NB4 (cell line): ENCODE measurements at regions not wholly inside any gene's neighbourhood (a gene's known extent, or its start where the extent isn't known, plus 50 kb on each side); places are given as distances from the start of the nearest gene placed in this dataset.

Experiments used
- DNase-seq: peaks from one replicate; pipeline ENCODE4 v3.0.0; 2010; ENCODE audit warnings: low read depth
- H3K4me3 ChIP-seq: one replicate; pipeline ENCODE4 v1.5.1; 2011; ENCODE audit warnings: mild to moderate bottlenecking, low read depth, low read length, moderate library complexity
- MYC ChIP-seq: IDR thresholded peaks from 2 replicates; pipeline ENCODE4 v1.6.1; 2011; ENCODE audit warnings: low read depth, low read length
- POLR2A ChIP-seq: IDR thresholded peaks from 2 replicates; pipeline ENCODE4 v1.6.1; 2011; ENCODE audit warnings: mild to moderate bottlenecking; ENCODE audit not compliant: insufficient read length; ENCODE audit errors: extremely low read depth
- TF ChIP-seq, protein P1 (sequence below): IDR thresholded peaks from one replicate; pipeline ENCODE4 v1.5.1; 2012; ENCODE audit warnings: low read depth, low read length
- TF ChIP-seq, protein P2 (sequence below): IDR thresholded peaks from 2 replicates; pipeline ENCODE4 v1.6.1; 2011; ENCODE audit warnings: low read depth, low read length

DNA sequence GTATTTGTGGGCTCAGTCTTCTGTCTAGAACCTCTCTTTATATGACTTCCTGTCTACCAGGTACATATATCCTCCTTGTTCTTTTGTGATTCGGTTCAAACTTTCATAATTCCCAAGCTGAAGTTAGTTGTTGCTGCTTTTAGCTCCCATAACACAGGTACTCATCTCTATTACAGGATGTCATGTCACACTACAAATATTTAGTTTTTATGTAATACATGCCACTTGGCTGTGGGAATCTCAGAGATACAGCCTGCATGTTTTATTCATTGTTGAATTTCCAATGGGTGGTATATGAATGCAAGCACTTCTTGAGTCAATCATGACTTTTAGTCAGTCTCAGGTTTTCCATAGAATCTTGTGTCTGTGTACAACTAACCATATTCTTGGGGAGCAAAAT, 122.7 kb downstream of the SINHCAF start:
- TF ChIP-seq POLR2A (no peak), MYC (no peak)
- TF ChIP-seq, protein P1, sequence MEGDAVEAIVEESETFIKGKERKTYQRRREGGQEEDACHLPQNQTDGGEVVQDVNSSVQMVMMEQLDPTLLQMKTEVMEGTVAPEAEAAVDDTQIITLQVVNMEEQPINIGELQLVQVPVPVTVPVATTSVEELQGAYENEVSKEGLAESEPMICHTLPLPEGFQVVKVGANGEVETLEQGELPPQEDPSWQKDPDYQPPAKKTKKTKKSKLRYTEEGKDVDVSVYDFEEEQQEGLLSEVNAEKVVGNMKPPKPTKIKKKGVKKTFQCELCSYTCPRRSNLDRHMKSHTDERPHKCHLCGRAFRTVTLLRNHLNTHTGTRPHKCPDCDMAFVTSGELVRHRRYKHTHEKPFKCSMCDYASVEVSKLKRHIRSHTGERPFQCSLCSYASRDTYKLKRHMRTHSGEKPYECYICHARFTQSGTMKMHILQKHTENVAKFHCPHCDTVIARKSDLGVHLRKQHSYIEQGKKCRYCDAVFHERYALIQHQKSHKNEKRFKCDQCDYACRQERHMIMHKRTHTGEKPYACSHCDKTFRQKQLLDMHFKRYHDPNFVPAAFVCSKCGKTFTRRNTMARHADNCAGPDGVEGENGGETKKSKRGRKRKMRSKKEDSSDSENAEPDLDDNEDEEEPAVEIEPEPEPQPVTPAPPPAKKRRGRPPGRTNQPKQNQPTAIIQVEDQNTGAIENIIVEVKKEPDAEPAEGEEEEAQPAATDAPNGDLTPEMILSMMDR, result no peak
- TF ChIP-seq, protein P2, sequence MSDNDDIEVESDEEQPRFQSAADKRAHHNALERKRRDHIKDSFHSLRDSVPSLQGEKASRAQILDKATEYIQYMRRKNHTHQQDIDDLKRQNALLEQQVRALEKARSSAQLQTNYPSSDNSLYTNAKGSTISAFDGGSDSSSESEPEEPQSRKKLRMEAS, result no peak
- no peak for DNase-seq
- no peak overlapping the region for H3K4me3 ChIP-seq

DNA sequence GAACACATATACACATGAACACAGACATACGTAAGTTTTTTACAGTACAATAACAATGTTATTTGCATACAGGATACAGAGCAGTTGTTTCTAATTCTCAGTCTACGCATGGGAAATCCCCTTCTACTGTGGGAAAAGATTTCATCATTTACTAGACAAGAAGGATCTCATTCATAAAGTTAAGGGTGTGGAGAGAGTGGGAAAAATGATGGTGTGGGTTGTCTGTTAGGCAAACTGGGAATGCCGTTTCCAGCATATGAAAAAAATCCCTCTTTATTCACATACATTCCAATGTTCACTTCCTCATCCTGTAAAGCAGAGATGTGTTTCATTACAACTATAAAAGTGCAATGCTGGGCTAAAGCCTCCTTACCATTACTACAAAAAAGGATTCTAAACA, 120.9 kb downstream of the SINHCAF start:
- no peak for DNase-seq
- TF ChIP-seq, protein P2, result no peak
- TF ChIP-seq, protein P1, result no peak
- TF ChIP-seq MYC, result no peak
- no peak for TF ChIP-seq POLR2A
- no peak overlapping the region for H3K4me3 ChIP-seq

DNA sequence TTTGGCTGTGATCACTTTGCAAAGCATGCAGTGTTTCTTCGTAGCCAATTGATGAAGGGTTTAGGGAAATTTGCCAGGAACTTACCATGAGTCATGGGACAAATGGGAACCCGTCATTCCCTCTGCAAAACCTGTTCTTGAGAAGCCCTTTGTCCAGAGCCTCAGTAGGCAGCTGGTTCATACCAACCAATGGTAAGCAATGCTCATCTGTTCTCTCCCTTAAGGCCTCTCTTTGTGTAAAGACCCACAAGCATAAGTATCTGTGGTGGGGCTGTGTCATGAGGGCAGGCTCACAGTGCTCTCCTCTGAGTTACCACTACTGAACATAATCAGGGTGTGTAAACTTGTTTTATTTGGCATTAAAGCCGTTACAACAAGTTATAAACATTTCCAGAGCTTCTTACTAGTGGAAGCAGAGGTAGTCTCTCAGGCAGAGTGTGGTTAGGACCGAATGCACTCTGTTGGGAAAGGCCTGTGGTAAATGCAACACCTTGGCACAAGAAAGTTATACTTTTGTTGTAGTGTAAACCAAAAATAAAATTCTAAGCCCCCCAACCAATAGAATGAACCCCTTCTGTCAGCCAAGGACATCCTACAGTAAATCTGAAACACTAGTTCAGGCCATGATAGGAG, 119.8 kb downstream of the SINHCAF start:
- TF ChIP-seq, protein P1, result no peak
- TF ChIP-seq POLR2A (no peak), MYC (no peak)
- TF ChIP-seq, protein P2, result no peak
- no peak for DNase-seq
- no peak overlapping the region for H3K4me3 ChIP-seq

DNA sequence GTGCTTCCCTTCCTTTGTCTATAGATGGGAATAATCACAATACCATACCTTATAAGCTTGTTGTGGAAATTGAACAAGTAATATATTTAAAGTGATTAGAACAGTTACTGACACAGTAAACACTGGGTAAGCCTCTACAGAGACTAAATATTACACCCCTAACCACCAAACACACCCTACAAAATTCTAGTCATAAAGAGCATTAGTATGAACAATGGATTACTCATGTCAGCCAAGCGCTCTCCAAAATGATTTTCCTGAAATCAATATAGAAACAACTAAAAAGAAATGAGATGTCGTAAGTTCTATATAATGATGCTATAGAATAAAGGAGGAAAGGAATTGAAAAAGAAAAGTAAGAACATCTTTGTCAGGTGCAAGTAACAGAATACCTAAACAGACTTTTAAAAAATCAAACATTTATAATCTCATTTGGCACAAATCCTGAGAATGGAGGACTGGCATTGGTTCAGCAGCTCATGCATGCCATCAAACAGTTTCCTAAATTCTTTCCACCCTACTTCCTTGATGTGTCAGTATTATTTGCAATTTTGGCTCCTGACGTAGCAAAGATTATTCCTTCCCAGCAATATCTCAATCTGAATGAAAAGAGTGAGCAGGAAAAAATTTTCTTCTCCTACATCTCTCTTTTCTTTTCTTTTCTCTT, 118.0 kb downstream of the SINHCAF start:
- no peak for TF ChIP-seq MYC
- TF ChIP-seq POLR2A, result no peak
- TF ChIP-seq, protein P2, result no peak
- TF ChIP-seq, protein P1, result no peak
- DNase-seq, result no peak
- H3K4me3 ChIP-seq, result no peak overlapping the region

DNA sequence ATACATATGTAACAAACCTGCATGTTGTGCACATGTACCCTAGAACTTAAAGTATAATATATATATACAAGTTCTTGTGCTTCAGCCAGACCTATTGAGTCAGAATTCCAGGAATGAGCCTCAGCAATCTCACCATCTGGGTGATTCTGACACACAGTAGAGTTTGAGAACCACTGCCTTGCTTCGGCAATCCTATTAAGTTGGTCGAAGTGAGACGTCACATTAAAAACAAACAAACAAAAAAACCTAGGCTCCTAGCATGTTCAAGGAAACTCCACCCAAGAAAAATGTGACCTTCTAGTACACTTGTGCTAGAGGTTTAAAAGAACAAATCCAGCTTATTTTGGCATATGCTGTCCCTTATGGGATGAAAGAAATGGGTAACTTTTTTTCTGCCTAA, 115.8 kb downstream of the SINHCAF start:
- TF ChIP-seq, protein P2, result no peak
- TF ChIP-seq, protein P1, result no peak
- TF ChIP-seq POLR2A (no peak), MYC (no peak)
- no peak overlapping the region for H3K4me3 ChIP-seq
- DNase-seq, result no peak
